Activated T-helper 1 cell treated with anti-CD3 and anti-CD28 coated beads, Interleukin-12 subunit alpha, Interleukin-12 subunit beta, Interleukin-2, Interleukin-4 antibody, amounts not matched to agents 30 ng/mL and 10 ng/mL and 1 ng/mL, durations not matched to agents 14 hours and 24 hours and 36 hours (primary cell): ENCODE measurements at regions not wholly inside any gene's neighbourhood (a gene's known extent, or its start where the extent isn't known, plus 50 kb on each side); places are given as distances from the start of the nearest gene placed in this dataset.
"Not testable (repeated sequence)": the region's sequence is repeated elsewhere in the genome, so short reads cannot be mapped to it uniquely, and the experiment has no call there.

ENCODE experiments used
- DNase-seq: peaks from one replicate; pipeline ENCODE4 v3.0.0; 2021; ENCODE audit warnings: low spot score
- H3K27ac Mint-ChIP-seq: one replicate; pipeline ENCODE4 v1.8.0; 2021; ENCODE audit warnings: mild to moderate bottlenecking, mixed read lengths
- H3K27me3 Mint-ChIP-seq: one replicate; pipeline ENCODE4 v1.8.0; 2022; ENCODE audit warnings: mild to moderate bottlenecking, moderate library complexity, mixed read lengths; ENCODE audit not compliant: insufficient read depth
- H3K36me3 Mint-ChIP-seq: one replicate; pipeline ENCODE4 v1.8.0; 2021; ENCODE audit warnings: low read depth, mixed read lengths
- H3K4me1 Mint-ChIP-seq: one replicate; pipeline ENCODE4 v1.8.0; 2021; ENCODE audit warnings: low read depth, mixed read lengths
- H3K4me3 Mint-ChIP-seq: one replicate; pipeline ENCODE4 v1.8.0; 2021; ENCODE audit warnings: mild to moderate bottlenecking, moderate library complexity, mixed read lengths
- H3K9me3 Mint-ChIP-seq: one replicate; pipeline ENCODE4 v1.8.0; 2021; ENCODE audit warnings: mixed read lengths
- intact Hi-C: fragments of 100-400 bp; cut with micrococcal nuclease; formaldehyde crosslinking; loops from one replicate; pipeline ENCODE4 v1.15.1; 2024

DNA sequence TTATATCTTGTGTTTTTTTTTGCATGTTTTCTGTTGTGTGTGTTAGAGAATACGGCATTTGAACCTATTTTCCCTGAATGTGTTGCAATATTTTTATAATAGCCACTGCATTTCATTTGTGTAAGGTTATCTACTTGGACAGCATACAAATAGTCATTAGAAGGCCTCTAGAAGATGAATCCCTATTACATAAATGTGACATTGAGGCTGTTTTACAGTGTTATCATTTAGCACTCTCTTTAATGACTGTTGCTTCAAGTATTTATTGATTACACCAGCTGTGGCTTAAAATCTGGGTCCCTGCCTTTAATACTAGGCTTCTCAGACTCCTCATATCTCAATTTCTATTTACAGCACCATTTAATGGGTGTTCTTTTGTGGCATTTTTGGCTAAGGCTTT, 465.8 kb downstream of the FRK start:
- no peak overlapping the region for H3K27ac Mint-ChIP-seq
- H3K4me3 Mint-ChIP-seq, result no peak overlapping the region
- peaks cover 6% of the 10 kb centered on the region for H3K9me3 Mint-ChIP-seq
- DNase-seq, result no peak
- intact Hi-C loops, result no loop called here
- no peaks in the 10 kb centered on the region for H3K36me3 Mint-ChIP-seq
- no peaks in the 10 kb centered on the region for H3K27me3 Mint-ChIP-seq
- H3K4me1 Mint-ChIP-seq, result no peaks in the 10 kb centered on the region

DNA sequence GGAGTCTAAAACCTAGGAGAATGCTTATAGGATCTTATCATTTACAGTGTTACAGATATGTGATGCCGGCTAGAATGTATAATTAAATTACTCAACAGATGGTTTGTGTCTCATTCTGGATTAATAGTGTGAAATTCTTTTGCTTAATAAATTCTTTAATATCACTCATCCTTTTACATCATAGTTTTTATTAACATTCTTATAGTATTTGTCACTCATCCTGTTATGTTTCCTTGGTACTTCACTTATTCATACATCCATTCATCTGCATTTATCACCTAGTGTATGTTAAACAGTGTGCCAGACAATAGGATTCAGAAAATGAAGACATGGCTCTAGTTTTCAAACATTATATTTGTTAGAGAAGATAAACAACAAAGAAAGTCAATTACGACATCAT, 468.7 kb downstream of the FRK start:
- no peaks in the 10 kb centered on the region for H3K27me3 Mint-ChIP-seq
- no peaks in the 10 kb centered on the region for H3K4me1 Mint-ChIP-seq
- H3K4me3 Mint-ChIP-seq, result no peak overlapping the region

GRCh38 chr6:115589072-115589471, 471.6 kb downstream of the FRK start:
- H3K9me3 Mint-ChIP-seq, intact Hi-C loops, H3K27ac Mint-ChIP-seq, H3K4me3 Mint-ChIP-seq, H3K27me3 Mint-ChIP-seq, H3K36me3 Mint-ChIP-seq, H3K4me1 Mint-ChIP-seq, DNase-seq: not testable (repeated sequence)

More for the DNA sequence above, 468.7 kb downstream of the FRK start:
- H3K9me3 Mint-ChIP-seq, result no peaks in the 10 kb centered on the region
- H3K36me3 Mint-ChIP-seq, result no peaks in the 10 kb centered on the region
- intact Hi-C loops, result no loop called here
- DNase-seq, result no peak
- H3K27ac Mint-ChIP-seq, result no peak overlapping the region

GRCh38 chr6:115583290-115583689, 477.4 kb downstream of the FRK start:
- intact Hi-C loops, result no loop called here
- Mint-ChIP-seq H3K9me3 (peaks cover 4% of the 10 kb centered on the region), H3K27me3 (no peaks in the 10 kb centered on the region), H3K4me1 (no peaks in the 10 kb centered on the region), H3K27ac (no peak overlapping the region), H3K36me3 (no peaks in the 10 kb centered on the region), H3K4me3 (no peak overlapping the region)
- DNase-seq, result no peak

DNA sequence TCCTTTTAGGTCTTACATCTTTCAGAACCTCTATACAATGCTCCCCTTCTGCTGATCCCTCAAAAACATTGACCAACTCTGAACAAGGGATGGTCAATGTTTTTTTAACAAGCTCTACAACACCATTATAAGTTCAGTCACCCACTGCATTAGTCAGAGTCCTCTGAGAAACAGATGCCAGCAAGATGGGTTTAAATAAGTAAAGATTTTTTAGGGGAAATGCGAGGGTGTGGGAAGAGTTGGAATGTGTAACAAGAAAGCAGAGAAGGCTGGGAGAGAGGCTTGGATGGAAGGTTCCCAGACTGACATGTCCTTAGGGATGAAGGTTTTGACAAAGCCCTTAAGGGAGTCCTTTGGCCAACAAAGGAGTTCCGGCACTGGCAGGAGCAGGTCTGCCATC, 478.3 kb downstream of the FRK start:
- H3K4me3 Mint-ChIP-seq, result no peak overlapping the region
- H3K4me1 Mint-ChIP-seq, result no peaks in the 10 kb centered on the region
- no peaks in the 10 kb centered on the region for H3K27me3 Mint-ChIP-seq
- peaks cover 4% of the 10 kb centered on the region for H3K9me3 Mint-ChIP-seq
- no peak for DNase-seq
- intact Hi-C loops, result no loop called here
- no peak overlapping the region for H3K27ac Mint-ChIP-seq
- H3K36me3 Mint-ChIP-seq, result no peaks in the 10 kb centered on the region

- intact Hi-C loops, H3K4me3 Mint-ChIP-seq, H3K27me3 Mint-ChIP-seq, H3K27ac Mint-ChIP-seq, H3K9me3 Mint-ChIP-seq, H3K36me3 Mint-ChIP-seq, H3K4me1 Mint-ChIP-seq, DNase-seq: not testable (repeated sequence)
These were observed 481.1 kb downstream of the FRK start for GRCh38 chr6:115579565-115579964.

- no peak for DNase-seq
- intact Hi-C loops, result no loop called here
- H3K4me3 Mint-ChIP-seq, result no peak overlapping the region
- no peaks in the 10 kb centered on the region for H3K36me3 Mint-ChIP-seq
- no peaks in the 10 kb centered on the region for H3K9me3 Mint-ChIP-seq
- no peaks in the 10 kb centered on the region for H3K27me3 Mint-ChIP-seq
- no peak overlapping the region for H3K27ac Mint-ChIP-seq
- H3K4me1 Mint-ChIP-seq, result no peaks in the 10 kb centered on the region
These were observed 483.4 kb downstream of the FRK start for GRCh38 chr6:115577270-115577669.

GRCh38 chr6:115575285-115575684, 485.4 kb downstream of the FRK start:
- no peak for DNase-seq
- Mint-ChIP-seq H3K4me1 (no peaks in the 10 kb centered on the region), H3K36me3 (no peaks in the 10 kb centered on the region), H3K9me3 (no peaks in the 10 kb centered on the region), H3K27ac (no peak overlapping the region), H3K27me3 (no peaks in the 10 kb centered on the region), H3K4me3 (no peak overlapping the region)
- intact Hi-C loops, result no loop called here

GRCh38 chr6:115573861-115574260, 486.8 kb downstream of the FRK start:
- Mint-ChIP-seq H3K4me3 (no peak overlapping the region), H3K4me1 (no peaks in the 10 kb centered on the region), H3K27ac (no peak overlapping the region), H3K27me3 (no peaks in the 10 kb centered on the region), H3K9me3 (no peaks in the 10 kb centered on the region), H3K36me3 (no peaks in the 10 kb centered on the region)
- intact Hi-C loops, result no loop called here
- no peak for DNase-seq

- H3K27me3 Mint-ChIP-seq, result no peaks in the 10 kb centered on the region
- H3K4me3 Mint-ChIP-seq, result no peak overlapping the region
- H3K27ac Mint-ChIP-seq, result no peak overlapping the region
- no peaks in the 10 kb centered on the region for H3K36me3 Mint-ChIP-seq
- H3K9me3 Mint-ChIP-seq, result no peaks in the 10 kb centered on the region
- DNase-seq, result no peak
- intact Hi-C loops, result no loop called here
- H3K4me1 Mint-ChIP-seq, result no peaks in the 10 kb centered on the region
These were observed 490.4 kb downstream of the FRK start for GRCh38 chr6:115570331-115570730.

- H3K4me3 Mint-ChIP-seq, result no peak overlapping the region
- DNase-seq, result no peak
- H3K27ac Mint-ChIP-seq, result no peak overlapping the region
- H3K27me3 Mint-ChIP-seq, result no peaks in the 10 kb centered on the region
- no peaks in the 10 kb centered on the region for H3K36me3 Mint-ChIP-seq
- no peaks in the 10 kb centered on the region for H3K9me3 Mint-ChIP-seq
- H3K4me1 Mint-ChIP-seq, result no peaks in the 10 kb centered on the region
- intact Hi-C loops, result no loop called here
These were observed 506.6 kb downstream of the FRK start for GRCh38 chr6:115554060-115554459.

DNA sequence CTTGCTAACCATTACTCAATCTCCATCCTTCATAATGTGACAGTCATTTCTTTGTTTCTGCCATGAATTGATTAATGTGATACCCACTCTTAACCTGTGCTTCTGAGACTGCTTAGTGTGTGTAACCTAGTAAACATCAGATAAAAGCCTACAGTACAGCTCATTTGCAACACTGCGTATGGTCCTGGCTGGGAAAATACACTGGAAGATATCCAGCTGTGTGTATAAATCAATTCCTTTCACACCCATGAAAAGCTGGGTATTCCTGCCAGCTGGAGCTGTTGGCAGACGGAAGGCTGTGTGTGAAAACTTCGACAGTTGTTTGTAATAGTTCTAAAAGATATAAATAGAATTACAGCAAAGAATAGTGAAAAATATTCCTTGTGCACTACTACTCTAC, 509.2 kb downstream of the FRK start:
- no peak overlapping the region for H3K4me3 Mint-ChIP-seq
- intact Hi-C loops, result no loop called here
- no peaks in the 10 kb centered on the region for H3K4me1 Mint-ChIP-seq
- no peaks in the 10 kb centered on the region for H3K9me3 Mint-ChIP-seq
- no peaks in the 10 kb centered on the region for H3K36me3 Mint-ChIP-seq
- no peak overlapping the region for H3K27ac Mint-ChIP-seq
- H3K27me3 Mint-ChIP-seq, result no peaks in the 10 kb centered on the region
- DNase-seq, result no peak

GRCh38 chr6:115545672-115545986, 515.1 kb downstream of the FRK start:
- DNase-seq, result no peak
- Mint-ChIP-seq H3K9me3 (no peaks in the 10 kb centered on the region), H3K27ac (no peak overlapping the region), H3K4me3 (no peak overlapping the region), H3K27me3 (no peaks in the 10 kb centered on the region), H3K4me1 (no peaks in the 10 kb centered on the region), H3K36me3 (no peaks in the 10 kb centered on the region)
- intact Hi-C loops, result no loop called here

DNA sequence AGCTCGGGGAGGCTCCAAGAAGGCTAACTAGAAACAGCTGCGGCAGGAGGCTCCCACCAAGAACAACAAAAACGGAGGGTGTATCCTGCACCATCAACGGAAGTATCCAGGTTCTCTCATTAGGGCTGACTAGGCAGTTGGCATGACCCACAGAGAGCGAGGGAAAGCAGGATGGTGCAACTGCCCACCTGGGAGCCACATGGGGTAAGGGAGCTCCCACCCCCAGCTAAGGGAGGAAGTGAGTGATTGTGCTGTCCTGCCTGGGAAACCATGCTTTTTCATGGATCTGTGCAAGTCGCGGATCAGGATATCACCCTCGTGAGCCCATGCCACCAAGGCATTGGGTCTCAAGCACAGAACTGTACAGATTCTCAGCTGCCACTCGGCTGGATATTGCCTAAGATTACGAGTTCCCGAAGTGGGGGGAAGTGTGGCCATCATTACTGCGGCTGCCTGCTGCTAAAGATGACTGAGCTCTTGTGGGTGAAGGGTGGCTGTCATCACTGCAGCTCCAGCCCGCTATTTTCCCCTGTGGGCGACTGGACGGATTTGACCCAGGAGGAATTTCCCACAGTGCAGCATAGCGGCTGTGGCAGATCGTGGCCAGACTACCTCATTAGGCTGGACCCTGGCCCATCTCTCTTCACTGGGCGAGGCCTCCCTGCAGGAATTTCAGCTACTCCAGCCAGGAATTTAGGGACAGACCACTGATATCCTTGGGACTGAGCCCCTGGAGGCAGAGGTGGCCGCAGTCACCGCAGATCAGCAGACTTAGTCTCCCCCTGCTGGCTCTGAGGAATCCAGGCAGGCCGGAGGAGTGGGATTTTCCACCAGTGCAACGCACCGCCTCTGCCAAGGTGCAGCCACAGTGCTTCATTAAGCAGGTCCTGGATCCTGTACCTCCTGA, 515.7 kb downstream of the FRK start:
- Mint-ChIP-seq H3K36me3 (no peaks in the 10 kb centered on the region), H3K27ac (no peak overlapping the region), H3K27me3 (no peaks in the 10 kb centered on the region), H3K9me3 (no peaks in the 10 kb centered on the region), H3K4me1 (no peaks in the 10 kb centered on the region), H3K4me3 (no peak overlapping the region)
- no peak for DNase-seq
- intact Hi-C loops, result no loop called here
